OCI-LY1 (cell line): ENCODE measurements at regions not wholly inside any gene's neighbourhood (a gene's known extent, or its start where the extent isn't known, plus 50 kb on each side); places are given as distances from the start of the nearest gene placed in this dataset.

Experiments
- H2AFZ ChIP-seq: fragments of 200-600 bp; sonication (generic), shearing (Covaris generic); 2 replicates; pipeline ENCODE4 v1.6.0; 2014; ENCODE audit warnings: antibody characterized with exemption, mild to moderate bottlenecking, low read length
- H3F3A ChIP-seq: fragments of 200-600 bp; sonication (generic), shearing (Covaris generic); 2 replicates; pipeline ENCODE4 v1.6.0; 2014; ENCODE audit warnings: mild to moderate bottlenecking, antibody characterized with exemption, low read length, moderate library complexity; ENCODE audit not compliant: insufficient read depth
- H3K27ac ChIP-seq: fragments of 200-600 bp; sonication (generic); 2 replicates; pipeline ENCODE4 v1.5.1; 2014; ENCODE audit warnings: low read length, mixed run types, mild to moderate bottlenecking, low read depth; ENCODE audit not compliant: poor library complexity, severe bottlenecking
- H3K27me3 ChIP-seq: fragments of 200-600 bp; sonication (generic); 2 replicates; pipeline ENCODE4 v1.6.0; 2014; ENCODE audit warnings: antibody characterized with exemption, mild to moderate bottlenecking, low read length, moderate library complexity; ENCODE audit not compliant: insufficient read depth
- H3K36me3 ChIP-seq: fragments of 200-600 bp; sonication (generic); 2 replicates; pipeline ENCODE4 v1.6.1; 2014; ENCODE audit warnings: mild to moderate bottlenecking, antibody characterized with exemption, low read length, moderate library complexity, mixed read lengths; ENCODE audit not compliant: insufficient read depth
- H3K4me1 ChIP-seq: fragments of 200-600 bp; sonication (generic); 2 replicates; pipeline ENCODE4 v1.5.1; 2014; ENCODE audit warnings: mild to moderate bottlenecking, low read length, moderate library complexity; ENCODE audit not compliant: insufficient read depth, severe bottlenecking
- H3K4me2 ChIP-seq: fragments of 200-600 bp; sonication (generic), shearing (Covaris generic); 2 replicates; pipeline ENCODE4 v1.6.1; 2014; ENCODE audit warnings: low read length
- H3K4me3 ChIP-seq: fragments of 200-600 bp; sonication (generic); 2 replicates; pipeline ENCODE4 v1.5.1; 2014; ENCODE audit warnings: low read length, low read depth, mild to moderate bottlenecking, mixed read lengths; ENCODE audit not compliant: poor library complexity, severe bottlenecking
- H3K79me2 ChIP-seq: fragments of 200-600 bp; shearing (Covaris generic); 2 replicates; pipeline ENCODE4 v1.6.1; 2016; ENCODE audit warnings: mixed run types, low read length, mixed read lengths; ENCODE audit not compliant: insufficient read depth
- H3K9ac ChIP-seq: fragments of 200-600 bp; sonication (generic), shearing (Covaris generic); 2 replicates; pipeline ENCODE4 v1.6.1; 2014; ENCODE audit warnings: mild to moderate bottlenecking, low read length, mixed read lengths
- H3K9me2 ChIP-seq: fragments of 200-600 bp; sonication (generic), shearing (Covaris generic); 2 replicates; pipeline ENCODE4 v1.6.1; 2014; ENCODE audit warnings: low read depth, mild to moderate bottlenecking, low read length, mixed read lengths
- H3K9me3 ChIP-seq: fragments of 200-600 bp; shearing (Covaris generic); 2 replicates; pipeline ENCODE4 v1.6.1; 2014; ENCODE audit warnings: low read length, mixed read lengths
- H4K20me1 ChIP-seq: fragments of 200-600 bp; sonication (generic), shearing (Covaris generic); 2 replicates; pipeline ENCODE4 v1.6.0; 2016; ENCODE audit warnings: mild to moderate bottlenecking, low read length; ENCODE audit not compliant: insufficient read depth
- EZH2 ChIP-seq: fragments of 200-600 bp; sonication (generic), shearing (Covaris generic); IDR thresholded peaks from 2 replicates; pipeline ENCODE4 v1.8.0; 2017; ENCODE audit warnings: borderline replicate concordance, mixed run types, mild to moderate bottlenecking, antibody characterized with exemption, low read length, moderate library complexity, mixed read lengths
- TF ChIP-seq, protein P1 (sequence below): fragments of 200-600 bp; sonication (generic), shearing (Covaris generic); IDR thresholded peaks from 2 replicates; pipeline ENCODE4 v1.5.1; 2017; ENCODE audit warnings: mild to moderate bottlenecking, antibody characterized with exemption, low read length, moderate library complexity, mixed read lengths

DNA sequence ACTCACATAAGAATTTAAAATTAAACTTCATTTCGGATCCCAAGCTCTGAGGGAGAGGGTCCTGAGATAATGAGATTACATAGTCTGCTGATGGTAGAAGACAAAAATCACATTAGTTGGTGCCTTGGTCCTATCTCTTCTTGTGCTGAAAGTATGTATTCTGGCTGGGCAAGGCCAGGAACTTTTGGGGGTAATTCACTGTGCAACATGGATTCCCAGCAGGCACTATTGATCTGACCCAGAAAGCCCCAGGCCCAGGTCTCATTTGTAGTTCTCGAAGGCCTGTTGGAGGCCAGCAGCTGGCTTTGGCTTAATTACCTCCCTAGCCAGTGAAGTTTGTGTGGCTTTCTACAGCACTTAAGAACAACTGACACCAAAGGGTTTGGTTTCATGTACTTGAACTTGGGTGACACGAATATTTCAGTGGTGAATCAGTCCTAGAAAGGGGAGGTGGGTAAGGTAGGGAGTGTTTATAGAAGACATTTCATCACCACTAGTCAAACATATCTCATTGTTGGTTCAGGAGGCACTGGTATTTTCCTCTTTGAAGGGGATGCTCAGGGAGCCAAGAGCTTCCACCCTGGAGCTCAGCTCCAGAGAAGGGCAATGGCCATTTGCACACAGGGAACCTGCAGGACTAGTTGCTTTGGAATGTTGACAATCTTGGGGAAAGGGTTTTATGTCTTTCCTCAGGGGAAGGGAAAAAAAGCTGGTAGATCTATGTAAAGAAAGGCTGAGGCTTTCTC lies 217.8 kb downstream of the OSR1 start:
- no peak overlapping the region for H3K4me3 ChIP-seq
- H3K4me1 ChIP-seq: no peaks in the 10 kb centered on the region
- no peak overlapping the region for H3K9ac ChIP-seq
- no peaks in the 10 kb centered on the region for H3K9me3 ChIP-seq
- H3K27ac ChIP-seq: no peak overlapping the region
- no peaks in the 10 kb centered on the region for H3K79me2 ChIP-seq
- H3K4me2 ChIP-seq: no peak overlapping the region
- no peaks in the 10 kb centered on the region for H3F3A ChIP-seq
- no peaks in the 10 kb centered on the region for H3K27me3 ChIP-seq
- no peak overlapping the region for H2AFZ ChIP-seq
- no peak for TF ChIP-seq EZH2
- TF ChIP-seq, protein P1, sequence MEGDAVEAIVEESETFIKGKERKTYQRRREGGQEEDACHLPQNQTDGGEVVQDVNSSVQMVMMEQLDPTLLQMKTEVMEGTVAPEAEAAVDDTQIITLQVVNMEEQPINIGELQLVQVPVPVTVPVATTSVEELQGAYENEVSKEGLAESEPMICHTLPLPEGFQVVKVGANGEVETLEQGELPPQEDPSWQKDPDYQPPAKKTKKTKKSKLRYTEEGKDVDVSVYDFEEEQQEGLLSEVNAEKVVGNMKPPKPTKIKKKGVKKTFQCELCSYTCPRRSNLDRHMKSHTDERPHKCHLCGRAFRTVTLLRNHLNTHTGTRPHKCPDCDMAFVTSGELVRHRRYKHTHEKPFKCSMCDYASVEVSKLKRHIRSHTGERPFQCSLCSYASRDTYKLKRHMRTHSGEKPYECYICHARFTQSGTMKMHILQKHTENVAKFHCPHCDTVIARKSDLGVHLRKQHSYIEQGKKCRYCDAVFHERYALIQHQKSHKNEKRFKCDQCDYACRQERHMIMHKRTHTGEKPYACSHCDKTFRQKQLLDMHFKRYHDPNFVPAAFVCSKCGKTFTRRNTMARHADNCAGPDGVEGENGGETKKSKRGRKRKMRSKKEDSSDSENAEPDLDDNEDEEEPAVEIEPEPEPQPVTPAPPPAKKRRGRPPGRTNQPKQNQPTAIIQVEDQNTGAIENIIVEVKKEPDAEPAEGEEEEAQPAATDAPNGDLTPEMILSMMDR: no peak
- H3K9me2 ChIP-seq: no peaks in the 10 kb centered on the region
- no peaks in the 10 kb centered on the region for H4K20me1 ChIP-seq
- H3K36me3 ChIP-seq: no peaks in the 10 kb centered on the region

DNA sequence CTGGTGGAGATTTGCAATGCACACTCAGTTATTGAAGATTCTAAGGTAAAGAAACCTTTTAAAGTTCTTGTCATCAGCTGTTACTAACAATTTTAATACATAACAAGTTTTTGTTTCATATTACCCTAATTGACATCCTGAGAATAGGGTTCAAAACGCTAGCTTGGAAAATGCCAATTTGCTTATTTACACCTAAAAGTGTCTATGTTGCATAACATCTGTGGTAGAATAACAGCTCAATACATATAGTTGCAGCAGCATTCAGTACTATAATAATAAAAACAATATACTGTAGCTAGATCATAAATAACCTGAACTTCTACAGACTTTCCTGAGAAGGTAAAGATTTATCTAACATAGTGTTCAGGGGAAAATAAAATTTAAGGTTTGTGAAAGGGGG lies 219.0 kb downstream of the OSR1 start:
- Histone ChIP-seq H3K9ac (no peak overlapping the region), H2AFZ (no peak overlapping the region), H4K20me1 (no peaks in the 10 kb centered on the region), H3K4me1 (no peaks in the 10 kb centered on the region), H3K4me3 (no peak overlapping the region), H3K27ac (no peak overlapping the region), H3K9me3 (no peaks in the 10 kb centered on the region), H3K36me3 (no peaks in the 10 kb centered on the region), H3K79me2 (no peaks in the 10 kb centered on the region), H3K27me3 (no peaks in the 10 kb centered on the region), H3F3A (no peaks in the 10 kb centered on the region), H3K4me2 (no peak overlapping the region), H3K9me2 (no peaks in the 10 kb centered on the region)
- TF ChIP-seq, protein P1: no peak

- TF ChIP-seq, protein P1: no peak
- TF ChIP-seq EZH2: no peak
- H4K20me1 ChIP-seq: no peaks in the 10 kb centered on the region
- no peaks in the 10 kb centered on the region for H3K79me2 ChIP-seq
- no peaks in the 10 kb centered on the region for H3K36me3 ChIP-seq
- no peaks in the 10 kb centered on the region for H3K9me3 ChIP-seq
- no peak overlapping the region for H3K9ac ChIP-seq
- H3F3A ChIP-seq: no peaks in the 10 kb centered on the region
- no peaks in the 10 kb centered on the region for H3K4me1 ChIP-seq
- no peak overlapping the region for H3K4me3 ChIP-seq
- H3K27ac ChIP-seq: no peak overlapping the region
- no peak overlapping the region for H3K4me2 ChIP-seq
- H2AFZ ChIP-seq: no peak overlapping the region
- no peaks in the 10 kb centered on the region for H3K9me2 ChIP-seq
- H3K27me3 ChIP-seq: no peaks in the 10 kb centered on the region
These were observed 220.1 kb downstream of the OSR1 start for GRCh38 chr2:19138264-19138825.
